CD4-positive, alpha-beta T cell treated with Interleukin-21 for 1 hour (primary cell): ENCODE measurements at regions not wholly inside any gene's neighbourhood (a gene's known extent, or its start where the extent isn't known, plus 50 kb on each side); places are given as distances from the start of the nearest gene placed in this dataset.
"Not testable (repeated sequence)": the region's sequence is repeated elsewhere in the genome, so short reads cannot be mapped to it uniquely, and the experiment has no call there.

ENCODE experiments used
- DNase-seq: peaks from one replicate; pipeline ENCODE4 v3.0.0-alpha.2; 2020

GRCh38 chr9:38181866-38182265 is 112.8 kb upstream of the SHB start:
- DNase-seq: no peak

- DNase-seq: no peak
Observed at GRCh38 chr9:38181232-38181631, 112.2 kb upstream of the SHB start.

- no peak for DNase-seq
Observed at GRCh38 chr9:38180656-38181055, 111.6 kb upstream of the SHB start.

- no peak for DNase-seq
Observed at GRCh38 chr9:38179965-38180364, 110.9 kb upstream of the SHB start.

GRCh38 chr9:38178237-38178636 is 109.2 kb upstream of the SHB start:
- DNase-seq: no peak

GRCh38 chr9:38177680-38178079 is 108.7 kb upstream of the SHB start:
- no peak for DNase-seq

GRCh38 chr9:38176251-38176650 is 107.2 kb upstream of the SHB start:
- DNase-seq: no peak

- DNase-seq: no peak
Observed at GRCh38 chr9:38175423-38175822, 106.4 kb upstream of the SHB start.

GRCh38 chr9:38172586-38172985 is 103.6 kb upstream of the SHB start:
- DNase-seq: no peak

- no peak for DNase-seq
Observed at GRCh38 chr9:38171926-38172325, 102.9 kb upstream of the SHB start.

GRCh38 chr9:38171538-38171884 is 102.5 kb upstream of the SHB start:
- no peak for DNase-seq

- not testable (repeated sequence) for DNase-seq
Observed at GRCh38 chr9:38170763-38171537, 101.9 kb upstream of the SHB start.

GRCh38 chr9:38170155-38170554 is 101.1 kb upstream of the SHB start:
- DNase-seq: not testable (repeated sequence)

- no peak for DNase-seq
Observed at GRCh38 chr9:38166501-38166900, 97.5 kb upstream of the SHB start.

- DNase-seq: no peak
Observed at GRCh38 chr9:38164659-38165221, 95.7 kb upstream of the SHB start.

- no peak for DNase-seq
Observed at GRCh38 chr9:38163518-38163917, 94.5 kb upstream of the SHB start.

- no peak for DNase-seq
Observed at GRCh38 chr9:38162332-38163211, 93.5 kb upstream of the SHB start.

- peak; percentile 49 for DNase-seq
Observed at GRCh38 chr9:38160613-38161215, 91.7 kb upstream of the SHB start.

GRCh38 chr9:38159599-38159998 is 90.6 kb upstream of the SHB start:
- no peak for DNase-seq

- DNase-seq: no peak
Observed at GRCh38 chr9:38158628-38159027, 89.6 kb upstream of the SHB start.

- DNase-seq: no peak
Observed at GRCh38 chr9:38157711-38158110, 88.7 kb upstream of the SHB start.

GRCh38 chr9:38154501-38155421 is 85.7 kb upstream of the SHB start:
- no peak for DNase-seq
